GM12878 (cell line): ENCODE measurements at regions not wholly inside any gene's neighbourhood (a gene's known extent, or its start where the extent isn't known, plus 50 kb on each side); places are given as distances from the start of the nearest gene placed in this dataset.
"Not testable (repeated sequence)": the region's sequence is repeated elsewhere in the genome, so short reads cannot be mapped to it uniquely, and the experiment has no call there.

Experiments used
- CEBPB ChIP-seq, 2 experiments: fragments of 150-350 bp in 1 of 2; IDR thresholded peaks; 2 replicates each; pipeline ENCODE4 v1.6.1; 2012 to 2014; ENCODE audit warnings: low read depth in 2 of 2, low read length in 2 of 2, borderline replicate concordance in 1 of 2, inconsistent platforms in 1 of 2
- CHD1 ChIP-seq: IDR thresholded peaks from 2 replicates; pipeline ENCODE4 v1.6.1; 2012; ENCODE audit warnings: low read depth, low read length, improper control_type of control experiment
- CTCF ChIP-seq, 3 experiments: IDR thresholded peaks in 2 of 3; conservative IDR thresholded peaks in 1 of 3; 2 replicates each; pipeline ENCODE4 v1.5.1; 2011; ENCODE audit warnings: low read depth in 3 of 3, low read length in 3 of 3, mild to moderate bottlenecking in 3 of 3, control low read depth in 2 of 3, moderate library complexity in 2 of 3, inconsistent platforms in 1 of 3, mixed read lengths in 1 of 3; ENCODE audit not compliant: control insufficient read depth in 2 of 3, insufficient read depth in 1 of 3; ENCODE audit errors: extremely low read depth in 1 of 3
- EGR1 ChIP-seq, 2 experiments: IDR thresholded peaks; 1 replicate in 1 of 2; 2 replicates in 1 of 2; pipeline ENCODE4 v1.6.1; 2011 to 2012; ENCODE audit warnings: low read depth in 2 of 2, low read length in 2 of 2, borderline replicate concordance in 1 of 2, mild to moderate bottlenecking in 1 of 2, moderate library complexity in 1 of 2
- EP300 ChIP-seq, 2 experiments: fragments of 150-350 bp in 1 of 2; IDR thresholded peaks; 2 replicates each; pipeline ENCODE4 v1.6.1; 2011 to 2012; ENCODE audit warnings: low read depth in 2 of 2, low read length in 2 of 2, borderline replicate concordance in 1 of 2, improper control_type of control experiment in 1 of 2, inconsistent platforms in 1 of 2; ENCODE audit not compliant: control insufficient read depth in 1 of 2
- EZH2 ChIP-seq: IDR thresholded peaks from 2 replicates; pipeline ENCODE4 v1.6.1; 2012; ENCODE audit warnings: low read depth, mild to moderate bottlenecking, control low read depth, inconsistent platforms, low read length, borderline replicate concordance; ENCODE audit not compliant: control insufficient read depth
- HCFC1 ChIP-seq: fragments of 150-350 bp; IDR thresholded peaks from 2 replicates; pipeline ENCODE4 v1.6.1; 2014; ENCODE audit warnings: low read length
- NFYB ChIP-seq: IDR thresholded peaks from 2 replicates; pipeline ENCODE4 v1.6.1; 2011; ENCODE audit warnings: low read depth, mild to moderate bottlenecking, low read length, improper control_type of control experiment, moderate library complexity; ENCODE audit not compliant: insufficient read depth
- NRF1 ChIP-seq: conservative IDR thresholded peaks from 2 replicates; pipeline ENCODE4 v1.6.1; 2011; ENCODE audit warnings: mild to moderate bottlenecking, low read depth, low read length, improper control_type of control experiment
- POLR2A ChIP-seq: IDR thresholded peaks from 2 replicates; pipeline ENCODE4 v1.6.1; 2011; ENCODE audit warnings: low read depth, mild to moderate bottlenecking, low read length
- SMC3 ChIP-seq: IDR thresholded peaks from 2 replicates; pipeline ENCODE4 v1.6.1; 2011; ENCODE audit warnings: low read length, improper control_type of control experiment, borderline replicate concordance
- TAF1 ChIP-seq: IDR thresholded peaks from 2 replicates; pipeline ENCODE4 v1.6.1; 2011; ENCODE audit warnings: mild to moderate bottlenecking, low read depth, low read length, borderline replicate concordance
- ZBTB4 ChIP-seq: fragments of 450-650 bp; formaldehyde crosslinking; IDR thresholded peaks from 2 replicates; pipeline ENCODE4 v1.4.0; 2022; ENCODE audit warnings: mild to moderate bottlenecking, moderate library complexity

GRCh38 chr21:6120863-6121262 is 4400.5 kb upstream of the TPTE start:
- not testable (repeated sequence) for TF ChIP-seq HCFC1; NFYB; POLR2A; NRF1; EZH2; ZBTB4 (CRISPR knock-in tag); CTCF (IDR thresholded peaks at IDR 0.05 in 2 of 3, conservative IDR thresholded peaks at IDR 0.05 in 1 of 3; ENCODE audit: control insufficient read depth in 2 of 3, extremely low read depth in 1 of 3, insufficient read depth in 1 of 3, low read depth in 3 of 3, low read length in 3 of 3); CHD1; EGR1 (IDR thresholded peaks at IDR 0.05; ENCODE audit: borderline replicate concordance in 1 of 2, low read depth in 2 of 2, low read length in 2 of 2); SMC3; EP300 (IDR thresholded peaks at IDR 0.05; ENCODE audit: borderline replicate concordance in 1 of 2, control insufficient read depth in 1 of 2, low read depth in 2 of 2, low read length in 2 of 2); CEBPB (IDR thresholded peaks at IDR 0.05; ENCODE audit: borderline replicate concordance in 1 of 2, low read depth in 2 of 2, low read length in 2 of 2); TAF1
